HG03060 (cell line): ENCODE measurements at regions not wholly inside any gene's neighbourhood (a gene's known extent, or its start where the extent isn't known, plus 50 kb on each side); places are given as distances from the start of the nearest gene placed in this dataset.
A peak's percentile ranks its signal among the peaks of the same experiment; 100 is the strongest.

Experiments
- ATAC-seq: cut with Tn5 transposase; IDR thresholded peaks from one replicate; pipeline ENCODE4 v1.9.1; 2021; ENCODE audit warnings: low read depth, moderate number of reproducible peaks; ENCODE audit not compliant: unreplicated experiment

DNA sequence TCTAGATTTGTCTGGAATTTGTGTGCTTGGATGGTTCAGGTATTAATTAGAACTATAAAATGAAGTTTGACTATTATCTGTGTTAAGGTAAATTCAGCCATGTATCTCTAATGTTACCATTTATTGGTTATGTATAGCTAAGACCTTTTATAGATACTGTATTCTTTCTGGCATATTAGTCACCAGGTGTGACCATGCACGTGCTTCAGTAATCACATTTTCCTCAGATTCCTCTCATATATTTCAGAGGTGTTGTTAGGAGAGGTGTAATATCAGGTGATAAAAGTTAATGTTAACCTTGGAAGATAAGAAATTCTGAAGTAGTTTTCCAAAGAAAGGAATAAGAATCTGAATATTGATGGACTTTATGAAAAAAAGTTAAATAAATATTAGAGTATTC is 194.5 kb upstream of the KHDRBS2 start:
- no peak for ATAC-seq

DNA sequence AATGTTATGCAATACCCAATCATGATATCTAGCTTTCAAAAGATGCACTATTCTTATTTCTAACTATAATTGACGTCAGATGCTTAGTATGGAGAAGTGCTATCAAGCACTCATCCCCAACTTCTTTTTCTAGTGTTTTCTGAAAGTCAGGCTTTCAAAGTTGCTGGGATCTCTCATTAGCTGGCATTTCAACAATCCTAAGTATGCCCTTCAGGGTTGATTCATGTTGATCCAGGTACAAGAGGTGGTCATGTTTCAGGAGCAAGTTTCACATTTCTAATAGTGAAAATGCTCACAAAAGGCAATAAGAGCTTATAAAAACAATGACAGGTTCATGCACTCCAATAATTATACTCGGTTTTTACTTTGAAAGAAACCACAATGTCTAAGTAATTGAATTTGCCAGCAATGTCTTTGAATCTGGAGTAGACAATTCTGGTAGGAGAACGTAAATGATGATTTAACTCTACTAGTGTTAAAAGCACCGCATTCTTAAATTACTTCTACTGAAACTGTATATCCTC is 193.7 kb upstream of the KHDRBS2 start:
- ATAC-seq, result no peak

DNA sequence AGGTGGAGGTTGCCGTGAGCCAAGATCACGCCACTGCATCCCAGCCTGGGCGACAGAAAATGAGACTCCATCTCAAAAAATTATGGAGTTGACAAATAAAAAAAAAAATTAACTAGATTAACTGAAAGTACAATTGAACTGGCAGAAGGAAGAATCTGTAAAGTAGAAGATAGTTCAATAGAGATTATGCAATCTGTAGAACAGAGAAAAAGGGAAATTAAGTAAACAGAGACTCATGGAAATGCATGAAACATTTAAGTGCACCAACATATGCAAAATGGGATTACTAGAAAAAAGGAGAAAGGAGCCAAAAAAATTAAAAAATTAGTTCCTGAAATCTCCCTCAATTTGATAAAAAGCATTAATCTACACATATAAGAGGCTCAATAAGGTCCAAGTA is 188.8 kb upstream of the KHDRBS2 start:
- ATAC-seq, result no peak

DNA sequence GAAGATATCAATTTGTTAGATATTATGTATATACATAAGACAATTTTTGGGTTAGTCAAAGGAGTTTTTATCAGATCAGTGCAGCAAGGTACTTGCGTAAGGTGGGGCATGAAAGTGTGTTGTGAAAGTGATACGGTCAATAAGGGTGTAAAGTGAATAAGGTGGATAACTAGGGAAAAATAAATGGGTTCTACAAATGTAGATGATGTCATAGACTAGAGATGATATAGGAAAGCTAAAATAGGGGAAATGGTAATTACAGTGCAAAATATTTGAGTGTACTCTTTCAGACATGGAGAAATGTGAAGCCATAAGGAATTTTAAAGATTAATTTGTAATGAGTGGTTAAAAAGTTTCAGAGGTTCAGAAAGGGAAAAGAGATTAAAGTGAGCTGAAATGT is 180.6 kb upstream of the KHDRBS2 start:
- no peak for ATAC-seq

GRCh38 chr6:62465206-62465605 is 179.2 kb upstream of the KHDRBS2 start:
- ATAC-seq, result no peak

DNA sequence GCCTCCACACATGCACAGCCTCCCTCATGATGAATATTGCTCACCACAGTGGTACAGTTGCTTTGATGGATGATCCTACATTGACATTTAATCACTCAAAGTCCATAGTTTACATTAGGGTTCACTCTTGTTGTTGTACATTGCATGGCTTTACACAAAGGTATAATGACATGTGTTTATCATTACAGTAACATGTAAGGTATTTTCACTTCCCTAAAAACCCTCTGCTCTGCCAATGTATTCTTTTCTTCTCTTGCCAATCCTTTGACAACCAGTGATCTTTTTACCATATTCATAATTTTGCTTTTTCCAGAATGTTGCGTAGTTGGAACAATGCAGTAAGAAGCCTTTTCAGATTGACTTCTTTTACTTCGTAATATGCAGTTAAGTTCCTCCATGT is 166.6 kb upstream of the KHDRBS2 start:
- ATAC-seq, result no peak

- ATAC-seq, result no peak
Measured at GRCh38 chr6:62446647-62447316, 160.8 kb upstream of the KHDRBS2 start.

DNA sequence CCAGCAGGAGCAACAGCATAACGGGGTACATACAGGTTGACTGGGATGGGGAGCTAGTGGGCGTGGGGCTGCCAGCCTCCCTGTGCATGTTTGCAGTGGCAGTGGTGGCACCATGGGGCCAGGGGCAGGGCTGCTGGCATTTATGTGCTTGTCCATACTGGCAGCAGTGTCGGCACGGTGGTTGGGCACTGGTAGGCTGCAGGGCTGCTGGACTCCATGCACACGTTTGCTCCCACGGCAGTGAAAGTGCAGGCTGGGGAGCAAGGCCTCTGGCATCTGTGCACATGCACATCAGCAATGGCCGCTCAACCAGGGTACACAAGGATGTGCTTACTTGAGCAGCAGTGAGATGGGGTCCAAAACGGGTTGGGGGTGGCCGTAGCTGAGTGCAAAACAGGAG is 159.5 kb upstream of the KHDRBS2 start:
- ATAC-seq, result no peak

GRCh38 chr6:62441182-62441581 is 155.2 kb upstream of the KHDRBS2 start:
- ATAC-seq, result no peak

DNA sequence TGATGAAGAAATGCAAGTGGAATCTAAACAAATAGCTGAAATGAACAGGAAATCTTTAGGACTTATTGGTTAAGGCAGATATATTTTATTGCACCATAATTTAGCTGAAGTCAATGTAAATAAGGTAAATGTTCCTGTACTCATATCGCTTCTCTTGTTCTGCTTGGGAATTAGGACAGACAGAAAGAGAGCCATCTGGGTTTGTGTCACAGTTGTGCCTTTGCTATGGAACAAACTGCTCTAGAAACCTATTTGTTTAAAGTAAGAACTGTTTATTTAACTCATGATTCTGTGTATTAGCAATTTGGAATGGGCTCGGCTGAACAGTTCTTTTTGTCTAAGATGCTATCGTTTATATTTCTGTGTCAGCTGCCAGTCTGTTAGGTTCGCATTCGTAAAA is 143.8 kb upstream of the KHDRBS2 start:
- no peak for ATAC-seq

- no peak for ATAC-seq
Measured at GRCh38 chr6:62400521-62401259, 114.7 kb upstream of the KHDRBS2 start.

- ATAC-seq, result no peak
Measured at GRCh38 chr6:62393608-62394007, 107.6 kb upstream of the KHDRBS2 start.

DNA sequence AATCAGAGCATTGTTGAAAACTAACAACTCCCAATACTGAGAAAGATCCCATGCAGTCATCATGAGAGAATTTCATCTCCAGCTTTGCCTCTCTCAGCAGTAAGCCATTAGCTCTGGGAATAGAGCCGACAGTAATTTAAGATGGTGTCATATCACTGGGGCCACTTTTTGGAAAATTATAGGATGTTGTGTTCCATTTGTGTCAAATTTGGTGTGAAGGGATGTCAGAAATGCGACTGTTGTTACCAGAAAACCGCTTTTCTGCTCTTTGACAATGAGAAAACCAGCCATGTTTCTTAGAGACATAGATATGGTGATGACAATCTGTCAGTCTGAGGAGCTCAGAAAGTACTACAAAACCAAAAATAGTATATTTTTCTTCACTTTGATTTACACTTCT is 106.3 kb upstream of the KHDRBS2 start:
- no peak for ATAC-seq

GRCh38 chr6:62391358-62391757 is 105.3 kb upstream of the KHDRBS2 start:
- no peak for ATAC-seq

- ATAC-seq, result no peak
Measured at GRCh38 chr6:62390401-62390800, 104.4 kb upstream of the KHDRBS2 start.

GRCh38 chr6:62371453-62372210 is 85.6 kb upstream of the KHDRBS2 start:
- no peak for ATAC-seq

- ATAC-seq, result peak; percentile 99
Measured at GRCh38 chr6:62367601-62368000, 81.6 kb upstream of the KHDRBS2 start.

GRCh38 chr6:62362097-62362496 is 76.1 kb upstream of the KHDRBS2 start:
- no peak for ATAC-seq

DNA sequence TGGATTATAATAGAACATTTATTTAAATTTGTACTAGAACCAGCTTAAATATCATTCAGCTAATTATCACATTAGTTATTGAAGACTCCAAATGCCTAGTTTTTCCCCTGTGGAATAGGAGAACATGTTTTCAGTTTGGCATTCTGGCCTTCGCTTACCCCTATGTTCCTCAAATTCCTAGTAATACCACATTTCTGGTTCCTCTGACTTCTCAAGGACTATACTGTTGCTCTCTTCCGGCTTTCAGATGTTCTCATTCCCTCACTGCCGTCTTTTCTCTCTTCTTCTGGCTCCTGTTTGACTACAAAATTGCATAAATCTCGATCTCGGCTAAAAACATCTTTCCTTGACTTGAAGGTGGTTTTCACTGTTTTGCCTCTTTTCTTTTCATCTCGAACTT is 71.8 kb upstream of the KHDRBS2 start:
- no peak for ATAC-seq

GRCh38 chr6:62354261-62354660 is 68.2 kb upstream of the KHDRBS2 start:
- no peak for ATAC-seq

DNA sequence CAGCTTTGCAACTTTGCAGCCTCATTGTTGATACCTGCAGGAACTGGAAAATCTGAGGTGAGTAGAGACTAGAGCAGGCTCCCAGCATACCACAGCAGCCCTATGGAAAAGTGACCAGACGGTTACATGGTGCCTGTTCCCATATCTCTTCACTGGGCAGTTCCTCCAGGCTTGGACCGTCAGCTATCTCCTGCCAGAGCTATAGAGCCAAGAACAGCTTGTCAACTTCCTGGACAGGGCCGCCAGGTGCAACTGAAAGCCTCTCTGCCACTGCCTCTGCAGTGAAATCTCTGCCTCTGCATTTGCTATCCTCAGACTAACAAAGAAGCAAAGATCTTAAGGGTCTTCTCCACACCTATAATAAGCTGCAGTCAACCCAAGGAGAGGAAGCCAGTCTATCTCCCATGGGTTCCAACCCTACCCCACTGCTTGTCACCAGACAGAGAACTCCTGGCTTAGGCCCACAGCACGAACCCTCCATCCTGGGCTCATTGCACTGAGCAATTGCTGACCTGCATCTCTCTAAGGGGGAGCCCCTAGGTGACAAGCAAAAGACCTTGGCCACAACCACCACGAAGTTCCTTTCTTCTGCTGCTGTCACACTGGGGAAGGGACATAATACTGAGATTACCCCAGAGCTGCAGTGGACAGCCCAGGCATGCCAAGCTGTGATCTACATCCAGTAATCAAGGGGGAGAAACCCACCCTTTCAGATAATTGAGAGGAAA is 60.1 kb upstream of the KHDRBS2 start:
- no peak for ATAC-seq
